Muscle of leg (tissue), 3 donors: ENCODE measurements at regions not wholly inside any gene's neighbourhood (a gene's known extent, or its start where the extent isn't known, plus 50 kb on each side); places are given as distances from the start of the nearest gene placed in this dataset.
A peak's percentile ranks its signal among the peaks of the same experiment; 100 is the strongest.

Experiments
- DNase-seq: peaks from one replicate; pipeline ENCODE4 v3.0.0; 2013
- H3K27ac ChIP-seq: one replicate; pipeline ENCODE4 v1.5.1; 2013; ENCODE audit warnings: mild to moderate bottlenecking, low read length, control low read depth
- H3K27me3 ChIP-seq: one replicate; pipeline ENCODE4 v1.6.1; 2013; ENCODE audit warnings: low read length; ENCODE audit not compliant: control insufficient read depth, insufficient read depth
- H3K36me3 ChIP-seq: one replicate; pipeline ENCODE4 v1.6.1; 2013; ENCODE audit warnings: low read length; ENCODE audit not compliant: control insufficient read depth, insufficient read depth
- H3K4me1 ChIP-seq: one replicate; pipeline ENCODE4 v1.6.1; 2013; ENCODE audit warnings: low read length; ENCODE audit not compliant: control insufficient read depth, insufficient read depth
- H3K4me3 ChIP-seq: one replicate; pipeline ENCODE4 v1.5.1; 2013; ENCODE audit warnings: low read length, control low read depth
- H3K9me3 ChIP-seq: replicated peaks from 2 replicates; pipeline ENCODE4 v1.6.1; 2013; ENCODE audit warnings: low read depth, low read length; ENCODE audit not compliant: control insufficient read depth
- WGBS: methylation state at CpG from one replicate; pipeline ENCODE4 v1.1.5; 2013; ENCODE audit warnings: missing lambda C conversion rate; ENCODE audit not compliant: insufficient coverage; 5-methylcytosine and 5-hydroxymethylcytosine counted together

DNA sequence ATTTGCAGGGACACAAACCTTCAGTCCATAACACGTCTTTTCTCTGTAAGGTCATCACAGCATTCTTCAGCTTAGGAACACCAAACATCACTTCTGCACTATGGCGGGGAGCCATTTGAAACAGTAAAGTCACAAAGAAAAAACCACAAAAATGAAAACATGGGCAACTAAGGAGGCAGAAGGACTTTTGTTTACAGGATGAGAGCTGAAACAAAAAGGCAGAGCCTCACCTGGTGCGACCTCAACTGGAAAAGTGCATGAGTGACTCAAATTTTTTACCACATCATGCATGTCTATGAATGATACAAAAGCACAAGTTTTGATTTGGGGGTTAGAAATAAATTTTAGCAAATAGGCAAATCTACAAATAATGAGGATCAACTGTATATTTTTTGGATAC, 68.2 kb upstream of the TNFAIP3 start:
- Histone ChIP-seq H3K4me1 (no peaks in the 10 kb centered on the region), H3K4me3 (no peak overlapping the region), H3K27ac (no peak overlapping the region), H3K36me3 (no peaks in the 10 kb centered on the region), H3K27me3 (no peaks in the 10 kb centered on the region), H3K9me3 (no peaks in the 10 kb centered on the region)
- WGBS: no CpG with 5 or more reads among the region's 3 CpGs
- DNase-seq: no peak

DNA sequence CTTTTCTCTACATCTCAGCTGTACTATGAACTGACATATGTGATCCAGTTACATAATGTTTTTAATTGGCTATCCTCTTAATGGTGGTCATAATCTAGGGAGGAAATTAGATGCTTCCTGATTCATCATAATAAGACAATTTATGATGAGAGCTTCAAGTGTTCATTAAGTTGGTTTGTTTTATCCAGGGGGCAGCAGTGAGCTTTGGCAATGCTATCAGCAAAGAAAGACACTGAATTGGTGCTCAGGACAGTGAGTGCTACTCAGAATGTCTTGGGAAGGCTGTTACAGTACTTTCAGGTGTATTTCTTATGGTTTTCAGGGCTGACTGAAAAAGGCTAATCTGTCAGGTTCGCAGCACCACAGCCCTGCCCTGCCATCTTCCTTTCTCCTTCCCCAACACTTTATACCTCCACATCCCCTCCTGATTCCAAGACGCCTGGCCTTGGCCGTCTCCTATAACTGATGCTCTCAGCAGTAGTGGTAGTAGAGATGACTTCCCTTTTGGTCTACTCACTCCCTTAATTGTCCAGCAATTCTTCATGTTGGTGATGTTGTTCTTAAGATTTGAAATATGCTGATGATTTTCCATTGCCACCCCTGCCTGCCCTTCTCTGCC, 67.0 kb upstream of the TNFAIP3 start:
- no peaks in the 10 kb centered on the region for H3K4me1 ChIP-seq
- H3K27ac ChIP-seq: no peak overlapping the region
- no peaks in the 10 kb centered on the region for H3K36me3 ChIP-seq
- H3K27me3 ChIP-seq: no peaks in the 10 kb centered on the region
- no peaks in the 10 kb centered on the region for H3K9me3 ChIP-seq
- WGBS: no CpG with 5 or more reads among the region's 3 CpGs
- DNase-seq: peak; percentile 64
- H3K4me3 ChIP-seq: no peak overlapping the region

DNA sequence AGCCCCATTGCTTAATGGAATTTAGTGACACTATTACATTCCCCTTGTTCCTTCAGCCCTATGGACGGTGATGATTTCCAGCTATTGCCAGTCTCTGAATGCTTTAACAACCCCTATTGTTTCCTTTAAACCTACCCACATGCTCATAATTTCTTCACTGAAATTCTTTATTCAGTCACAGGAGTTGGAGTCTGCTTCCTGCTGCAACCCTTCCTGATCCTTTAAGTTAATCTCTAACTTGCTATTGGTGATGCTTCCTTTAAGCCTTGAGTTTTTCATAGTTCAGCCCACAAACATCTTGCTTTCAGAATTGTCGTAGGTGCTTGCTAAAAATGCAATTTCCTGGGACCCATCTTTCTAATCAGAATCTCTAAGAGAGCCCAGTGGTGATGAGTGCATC, 66.3 kb upstream of the TNFAIP3 start:
- WGBS: 90% methylated on average over 2 of the region's 2 CpGs
- Histone ChIP-seq H3K4me1 (no peaks in the 10 kb centered on the region), H3K36me3 (no peaks in the 10 kb centered on the region), H3K27me3 (no peaks in the 10 kb centered on the region), H3K9me3 (no peaks in the 10 kb centered on the region), H3K4me3 (no peak overlapping the region), H3K27ac (no peak overlapping the region)
- DNase-seq: no peak

DNA sequence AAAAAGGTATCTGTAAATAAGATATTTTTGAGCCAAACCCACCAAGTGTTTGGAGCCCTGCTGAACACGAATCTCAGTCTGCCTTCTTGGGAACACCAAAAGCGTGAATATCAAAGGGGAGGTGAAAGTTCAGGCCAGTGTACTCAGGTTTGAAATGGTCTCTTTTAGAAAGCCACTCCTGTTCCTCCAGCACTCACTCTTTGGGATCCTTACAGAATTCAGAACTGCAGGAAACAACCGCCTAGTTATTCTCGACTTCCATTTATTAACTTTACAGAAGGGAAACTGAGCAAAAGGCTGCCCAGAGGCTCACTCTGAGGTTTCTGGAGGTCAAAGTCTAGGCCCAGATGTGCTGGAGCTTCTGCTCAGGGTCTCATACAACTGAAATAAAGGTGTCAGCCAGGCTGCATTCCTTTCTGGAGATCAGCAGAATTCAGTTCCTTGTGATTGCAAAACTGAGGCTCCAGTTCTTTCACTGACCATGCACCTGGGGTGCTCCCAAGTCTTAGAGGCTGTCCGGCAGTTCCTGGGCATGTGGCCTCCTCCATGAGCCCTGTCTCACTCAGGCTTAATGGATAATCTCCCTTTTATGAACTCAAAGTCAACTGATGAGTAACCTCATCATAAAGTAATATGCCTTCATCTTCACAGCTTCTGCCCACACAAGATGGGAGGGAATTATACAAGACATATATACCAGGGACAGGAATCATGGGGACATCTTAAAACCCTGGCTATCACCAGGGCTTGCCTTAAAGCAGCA, 65.5 kb upstream of the TNFAIP3 start:
- Histone ChIP-seq H3K27me3 (no peaks in the 10 kb centered on the region), H3K36me3 (no peaks in the 10 kb centered on the region), H3K4me3 (no peak overlapping the region), H3K27ac (no peak overlapping the region), H3K4me1 (no peaks in the 10 kb centered on the region), H3K9me3 (no peaks in the 10 kb centered on the region)
- WGBS: 85% methylated on average over 2 of the region's 5 CpGs
- no peak for DNase-seq

DNA sequence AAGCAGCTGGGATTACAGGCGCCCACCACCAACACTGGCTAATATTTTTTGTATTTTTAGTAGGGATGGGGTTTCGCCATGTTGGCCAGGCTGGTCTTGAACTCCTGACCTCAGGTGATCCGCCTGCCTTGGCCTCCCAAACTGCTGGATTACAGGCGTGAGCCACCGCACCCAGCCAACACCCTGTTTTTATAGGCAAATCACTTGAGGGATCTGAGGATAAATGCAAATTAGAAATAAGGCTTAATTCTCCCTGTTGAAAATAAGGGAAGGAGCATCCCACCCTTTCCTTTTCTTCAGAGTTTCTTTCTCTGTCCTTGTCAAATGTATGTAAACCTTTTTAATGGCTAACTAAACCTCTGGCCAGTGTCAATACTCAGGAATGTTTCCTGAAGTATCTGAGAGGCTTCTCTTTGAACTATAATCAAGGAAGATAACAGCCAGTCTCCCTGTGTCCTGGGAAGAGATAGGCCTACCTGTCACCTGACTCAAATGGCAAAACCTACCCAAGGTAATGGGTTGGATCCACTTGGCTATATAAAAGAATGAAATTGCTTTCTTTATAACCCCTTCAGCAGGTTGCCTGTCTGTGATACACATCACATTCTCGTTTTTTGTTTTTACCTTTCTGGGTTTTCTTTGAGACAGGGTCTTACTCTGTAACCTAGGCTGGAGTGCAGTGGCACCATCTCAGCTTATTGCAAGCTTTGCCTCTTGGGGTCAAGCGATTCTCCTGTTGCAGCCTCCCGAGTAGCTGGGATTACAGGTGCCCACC, 64.5 kb upstream of the TNFAIP3 start:
- no peaks in the 10 kb centered on the region for H3K27me3 ChIP-seq
- 81% methylated on average over 2 of the region's 8 CpGs for WGBS
- no peak overlapping the region for H3K27ac ChIP-seq
- no peaks in the 10 kb centered on the region for H3K9me3 ChIP-seq
- H3K4me1 ChIP-seq: no peaks in the 10 kb centered on the region
- H3K4me3 ChIP-seq: no peak overlapping the region
- no peaks in the 10 kb centered on the region for H3K36me3 ChIP-seq
- DNase-seq: no peak

DNA sequence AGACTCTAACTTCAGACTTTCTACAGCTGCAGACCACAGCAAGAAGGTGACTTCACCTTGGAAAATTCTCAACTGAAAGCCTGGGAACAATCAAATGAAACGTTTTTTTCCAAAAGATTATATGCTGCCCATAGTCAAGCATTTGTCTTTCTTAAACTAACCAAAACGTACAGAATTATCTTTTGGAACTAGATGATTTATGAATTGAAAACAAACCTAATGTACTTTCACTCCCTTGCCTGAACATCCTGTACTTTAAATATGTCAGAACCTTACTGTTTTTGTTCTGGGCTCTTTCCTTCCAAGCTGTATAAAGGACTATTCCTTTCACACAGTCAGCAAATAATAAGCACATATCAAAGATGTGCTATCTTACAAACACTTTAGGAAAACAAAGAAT, 62.4 kb upstream of the TNFAIP3 start:
- peak overlapping the region; percentile 25 for H3K27ac ChIP-seq
- peak; percentile 94 for DNase-seq

DNA sequence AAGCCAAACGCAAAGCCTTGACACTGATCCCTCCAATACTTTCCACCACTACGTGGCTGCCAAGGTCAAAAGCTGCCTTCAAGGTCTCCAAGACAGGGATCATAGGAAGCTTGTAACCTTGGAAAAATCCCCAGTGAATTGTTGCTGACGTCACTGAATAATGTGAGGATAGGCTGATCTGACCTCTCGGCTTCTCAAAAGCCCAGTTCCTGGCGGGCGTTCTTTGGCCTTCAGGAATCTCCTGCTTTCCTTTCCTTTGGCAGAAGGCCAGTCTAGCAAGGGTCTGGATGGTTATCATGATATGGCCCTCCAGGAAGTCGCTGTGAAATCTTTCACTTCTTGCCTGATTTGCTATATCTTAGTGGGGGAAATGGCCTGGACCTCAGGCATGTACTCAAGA, 61.4 kb upstream of the TNFAIP3 start:
- Histone ChIP-seq H3K4me1 (no peaks in the 10 kb centered on the region), H3K9me3 (no peaks in the 10 kb centered on the region), H3K4me3 (no peak overlapping the region), H3K27me3 (no peaks in the 10 kb centered on the region), H3K27ac (no peak overlapping the region), H3K36me3 (no peaks in the 10 kb centered on the region)
- 82% methylated on average over 3 of the region's 7 CpGs for WGBS
- DNase-seq: no peak

More for the DNA sequence above, 62.4 kb upstream of the TNFAIP3 start:
- no peaks in the 10 kb centered on the region for H3K36me3 ChIP-seq
- no peaks in the 10 kb centered on the region for H3K9me3 ChIP-seq
- WGBS: no CpG with 5 or more reads among the region's 2 CpGs
- no peaks in the 10 kb centered on the region for H3K4me1 ChIP-seq
- no peak overlapping the region for H3K4me3 ChIP-seq
- H3K27me3 ChIP-seq: no peaks in the 10 kb centered on the region

DNA sequence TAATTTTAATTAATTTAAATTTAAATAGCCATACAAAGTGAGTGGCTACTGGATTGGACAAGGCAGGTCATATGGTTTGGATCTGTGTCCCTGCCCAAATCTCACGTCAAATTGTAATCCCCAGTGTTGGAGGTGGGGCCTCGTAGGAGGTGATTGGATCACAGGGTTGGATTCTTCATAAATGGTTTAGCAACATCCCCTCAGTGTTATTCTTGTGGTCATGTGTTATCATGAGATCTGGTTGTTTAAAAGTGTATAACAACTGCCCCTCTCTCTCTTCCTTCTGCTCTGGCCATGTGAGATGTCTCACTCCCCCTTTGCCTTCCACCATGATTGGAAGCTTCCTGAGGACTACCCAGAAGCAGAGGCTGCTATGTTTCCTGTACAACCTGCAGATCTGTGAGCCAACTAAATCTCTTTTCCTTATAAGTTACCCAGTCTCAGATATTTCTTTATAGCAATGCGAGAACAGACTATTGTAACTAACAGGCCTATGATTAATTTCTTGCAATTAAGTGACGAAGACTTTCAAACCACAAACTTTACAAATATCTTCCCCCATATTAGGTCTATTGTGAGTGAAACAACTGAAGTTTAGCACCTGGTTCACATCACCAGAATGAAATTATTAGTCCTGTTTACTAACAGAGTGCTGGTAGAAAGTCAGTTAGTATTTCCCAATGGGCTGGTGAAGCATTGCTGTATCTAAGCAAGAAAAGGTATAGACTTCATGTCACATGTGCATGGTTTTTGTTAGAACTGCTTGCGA, 60.0 kb upstream of the TNFAIP3 start:
- no peaks in the 10 kb centered on the region for H3K36me3 ChIP-seq
- no peak overlapping the region for H3K4me3 ChIP-seq
- no peaks in the 10 kb centered on the region for H3K9me3 ChIP-seq
- H3K27me3 ChIP-seq: no peaks in the 10 kb centered on the region
- no peak for DNase-seq
- no peak overlapping the region for H3K27ac ChIP-seq
- WGBS: no CpG with 5 or more reads among the region's 5 CpGs
- H3K4me1 ChIP-seq: no peaks in the 10 kb centered on the region

DNA sequence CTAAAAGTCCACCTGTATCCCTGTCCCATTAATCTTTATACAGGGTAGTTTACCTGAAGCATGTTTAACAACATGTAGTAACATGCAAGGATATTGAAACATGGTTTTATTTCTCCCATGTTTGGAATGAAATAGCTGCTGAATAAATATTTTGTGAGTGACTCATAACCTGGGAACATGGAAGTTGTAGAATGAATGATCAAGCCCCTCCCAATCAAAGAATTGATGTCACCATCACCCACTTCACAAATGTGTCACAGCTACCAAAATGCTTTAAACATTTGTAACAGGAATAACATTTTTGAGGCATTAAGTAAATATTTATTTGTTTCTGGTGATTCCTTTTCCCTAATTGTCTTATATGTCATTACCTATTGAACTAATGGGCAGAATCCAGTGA, 58.9 kb upstream of the TNFAIP3 start:
- no peak overlapping the region for H3K4me3 ChIP-seq
- no peak for DNase-seq
- no peak overlapping the region for H3K27ac ChIP-seq
- H3K27me3 ChIP-seq: no peaks in the 10 kb centered on the region
- no peaks in the 10 kb centered on the region for H3K9me3 ChIP-seq
- no peaks in the 10 kb centered on the region for H3K4me1 ChIP-seq
- no peaks in the 10 kb centered on the region for H3K36me3 ChIP-seq

DNA sequence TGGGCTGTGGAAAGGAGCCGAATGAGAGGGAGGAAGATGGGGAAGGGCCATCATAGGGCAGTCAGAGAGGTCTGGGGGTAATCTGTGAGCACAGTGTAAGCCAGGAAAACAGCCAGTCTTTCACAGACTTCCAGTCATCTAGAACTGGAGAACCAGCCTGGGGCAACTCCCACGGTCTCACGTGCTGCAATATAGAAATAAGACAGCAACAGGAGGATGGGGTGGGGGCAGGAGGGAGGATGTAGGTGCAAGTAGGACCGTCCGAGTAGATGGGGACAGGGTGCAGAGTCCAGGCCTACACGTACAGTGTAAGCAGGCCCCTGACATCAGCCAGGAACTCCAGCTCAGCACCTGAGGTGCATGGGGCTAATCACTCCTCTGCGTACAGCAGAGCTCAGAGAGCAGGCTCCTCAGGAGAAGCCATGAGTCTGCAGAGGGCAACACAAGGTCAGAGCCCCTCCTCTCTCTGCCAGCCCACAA, 58.2 kb upstream of the TNFAIP3 start:
- peaks cover 2% of the 10 kb centered on the region for H3K4me1 ChIP-seq
- H3K27me3 ChIP-seq: no peaks in the 10 kb centered on the region
- DNase-seq: no peak
- H3K36me3 ChIP-seq: no peaks in the 10 kb centered on the region
- H3K9me3 ChIP-seq: no peaks in the 10 kb centered on the region
- WGBS: 69% methylated on average over 6 of the region's 7 CpGs
- no peak overlapping the region for H3K27ac ChIP-seq
- no peak overlapping the region for H3K4me3 ChIP-seq
